ENCODE measurements at regions not wholly inside any gene's neighbourhood (a gene's known extent, or its start where the extent isn't known, plus 50 kb on each side); places are given as distances from the start of the nearest gene placed in this dataset.

GRCh38 chr12:68102731-68103130, 56.8 kb downstream of the IFNG start:
- ATAC-seq = no peak

GRCh38 chr12:68102163-68102562, 57.4 kb downstream of the IFNG start:
- ATAC-seq = no peak

GRCh38 chr12:68100241-68100640, 59.3 kb downstream of the IFNG start:
- ATAC-seq = peak; percentile 89

GRCh38 chr12:68098939-68099338, 60.6 kb downstream of the IFNG start:
- ATAC-seq = no peak

- peak; percentile 62 for ATAC-seq
These were observed 62.2 kb downstream of the IFNG start for GRCh38 chr12:68097386-68097785.

- no peak for ATAC-seq
These were observed 64.7 kb downstream of the IFNG start for GRCh38 chr12:68094645-68095395.

GRCh38 chr12:68094195-68094594, 65.3 kb downstream of the IFNG start:
- no peak for ATAC-seq

- no peak for ATAC-seq
These were observed 66.6 kb downstream of the IFNG start for GRCh38 chr12:68092976-68093375.

GRCh38 chr12:68089101-68089500, 70.4 kb downstream of the IFNG start:
- no peak for ATAC-seq

- ATAC-seq = no peak
These were observed 73.4 kb downstream of the IFNG start for GRCh38 chr12:68086019-68086603.

GRCh38 chr12:68081561-68081960, 78.0 kb downstream of the IFNG start:
- no peak for ATAC-seq

GRCh38 chr12:68080577-68080976, 79.0 kb downstream of the IFNG start:
- ATAC-seq = no peak

- no peak for ATAC-seq
These were observed 80.8 kb downstream of the IFNG start for GRCh38 chr12:68078737-68079136.

GRCh38 chr12:68075416-68075815, 84.1 kb downstream of the IFNG start:
- ATAC-seq = no peak

- no peak for ATAC-seq
These were observed 85.1 kb downstream of the IFNG start for GRCh38 chr12:68074306-68075027.

GRCh38 chr12:68070957-68071356, 81.7 kb downstream of the IFNG-AS1 start:
- ATAC-seq = no peak
